DND-41 (cell line): ENCODE measurements at regions not wholly inside any gene's neighbourhood (a gene's known extent, or its start where the extent isn't known, plus 50 kb on each side); places are given as distances from the start of the nearest gene placed in this dataset.

ENCODE experiments used
- ATAC-seq: fragments of 200-7000 bp; cut with Tn5 transposase; 3 replicates; pipeline ENCODE4 v1.9.1; 2021; ENCODE audit warnings: low read depth; ENCODE audit not compliant: insufficient read depth
- DNase-seq: peaks from one replicate; pipeline ENCODE4 v3.0.0-alpha.2; 2020
- H2AFZ ChIP-seq: 2 replicates; pipeline ENCODE4 v1.6.0; 2012; ENCODE audit warnings: low read depth, low read length
- H3K27ac ChIP-seq: 2 replicates; pipeline ENCODE4 v1.5.1; 2012; ENCODE audit warnings: low read length, inconsistent platforms
- H3K27me3 ChIP-seq: fragments of 200-600 bp; sonication (generic); 2 replicates; pipeline ENCODE4 v1.6.0; 2012; ENCODE audit warnings: low read length, mild to moderate bottlenecking, inconsistent platforms; ENCODE audit not compliant: insufficient read depth, poor library complexity
- H3K36me3 ChIP-seq: 2 replicates; pipeline ENCODE4 v1.5.1; 2012; ENCODE audit warnings: low read length, inconsistent platforms; ENCODE audit not compliant: insufficient read depth
- H3K4me1 ChIP-seq: 2 replicates; pipeline ENCODE4 v1.5.1; 2012; ENCODE audit warnings: mild to moderate bottlenecking, low read length; ENCODE audit not compliant: insufficient read depth
- H3K4me2 ChIP-seq: 2 replicates; pipeline ENCODE4 v1.6.0; 2012; ENCODE audit warnings: mild to moderate bottlenecking, moderate library complexity, low read length, inconsistent platforms; ENCODE audit not compliant: insufficient read depth
- H3K4me3 ChIP-seq, 2 experiments: fragments of 200-600 bp in 1 of 2; shearing (Covaris generic) in 1 of 2; 2 replicates each; pipeline ENCODE4 v1.5.1; 2012 to 2016; ENCODE audit warnings: inconsistent platforms in 2 of 2, low read length in 2 of 2, mild to moderate bottlenecking in 2 of 2, low read depth in 1 of 2, moderate library complexity in 1 of 2
- H3K79me2 ChIP-seq: 2 replicates; pipeline ENCODE4 v1.6.0; 2012; ENCODE audit warnings: low read length, inconsistent platforms; ENCODE audit not compliant: insufficient read depth
- H3K9ac ChIP-seq: 2 replicates; pipeline ENCODE4 v1.6.0; 2012; ENCODE audit warnings: low read depth, mild to moderate bottlenecking, inconsistent platforms, low read length, moderate library complexity
- H3K9me3 ChIP-seq: 2 replicates; pipeline ENCODE4 v1.5.1; 2012; ENCODE audit warnings: low read length, moderate library complexity, mild to moderate bottlenecking, inconsistent platforms; ENCODE audit not compliant: insufficient read depth, severe bottlenecking
- H4K20me1 ChIP-seq: 2 replicates; pipeline ENCODE4 v1.6.0; 2012; ENCODE audit warnings: low read length; ENCODE audit not compliant: insufficient read depth
- EZH2 ChIP-seq: IDR thresholded peaks from 3 replicates; pipeline ENCODE4 v1.6.1; 2012; ENCODE audit warnings: borderline replicate concordance, low read depth, mild to moderate bottlenecking, moderate library complexity, low read length, inconsistent platforms; ENCODE audit not compliant: severe bottlenecking
- TF ChIP-seq, protein P1 (sequence below): IDR thresholded peaks from 2 replicates; pipeline ENCODE4 v1.5.1; 2012; ENCODE audit warnings: borderline replicate concordance, low read length, moderate library complexity, mild to moderate bottlenecking; ENCODE audit not compliant: poor library complexity, severe bottlenecking; ENCODE audit errors: extremely low read depth

GRCh38 chr22:48105259-48105658 is 1342.8 kb downstream of the TBC1D22A start:
- H3K79me2 ChIP-seq, result peaks cover 13% of the 10 kb centered on the region
- H3K27ac ChIP-seq, result no peak overlapping the region
- peaks cover 4% of the 10 kb centered on the region for H3K9me3 ChIP-seq
- no peak overlapping the region for H3K9ac ChIP-seq
- peaks cover 21% of the 10 kb centered on the region for H3K4me1 ChIP-seq
- no peaks in the 10 kb centered on the region; the same call in 1 of the 2 replicates for H3K36me3 ChIP-seq
- no peak overlapping the region for H3K4me2 ChIP-seq
- no peak for TF ChIP-seq EZH2
- TF ChIP-seq, protein P1, sequence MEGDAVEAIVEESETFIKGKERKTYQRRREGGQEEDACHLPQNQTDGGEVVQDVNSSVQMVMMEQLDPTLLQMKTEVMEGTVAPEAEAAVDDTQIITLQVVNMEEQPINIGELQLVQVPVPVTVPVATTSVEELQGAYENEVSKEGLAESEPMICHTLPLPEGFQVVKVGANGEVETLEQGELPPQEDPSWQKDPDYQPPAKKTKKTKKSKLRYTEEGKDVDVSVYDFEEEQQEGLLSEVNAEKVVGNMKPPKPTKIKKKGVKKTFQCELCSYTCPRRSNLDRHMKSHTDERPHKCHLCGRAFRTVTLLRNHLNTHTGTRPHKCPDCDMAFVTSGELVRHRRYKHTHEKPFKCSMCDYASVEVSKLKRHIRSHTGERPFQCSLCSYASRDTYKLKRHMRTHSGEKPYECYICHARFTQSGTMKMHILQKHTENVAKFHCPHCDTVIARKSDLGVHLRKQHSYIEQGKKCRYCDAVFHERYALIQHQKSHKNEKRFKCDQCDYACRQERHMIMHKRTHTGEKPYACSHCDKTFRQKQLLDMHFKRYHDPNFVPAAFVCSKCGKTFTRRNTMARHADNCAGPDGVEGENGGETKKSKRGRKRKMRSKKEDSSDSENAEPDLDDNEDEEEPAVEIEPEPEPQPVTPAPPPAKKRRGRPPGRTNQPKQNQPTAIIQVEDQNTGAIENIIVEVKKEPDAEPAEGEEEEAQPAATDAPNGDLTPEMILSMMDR, result no peak
- H2AFZ ChIP-seq, result no peak overlapping the region
- DNase-seq, result no peak
- H3K27me3 ChIP-seq, result no peaks in the 10 kb centered on the region
- no peaks in the 10 kb centered on the region for H4K20me1 ChIP-seq
- H3K4me3 ChIP-seq, result no peak overlapping the region
- ATAC-seq, result no peak

GRCh38 chr22:48104766-48105165 is 1342.3 kb downstream of the TBC1D22A start:
- H3K9me3 ChIP-seq, result peaks cover 4% of the 10 kb centered on the region
- H2AFZ ChIP-seq, result no peak overlapping the region

GRCh38 chr22:48104102-48104738 is 1341.8 kb downstream of the TBC1D22A start:
- no peak overlapping the region for H3K27ac ChIP-seq
- ATAC-seq, result no peak
- DNase-seq, result no peak
- H3K4me2 ChIP-seq, result no peak overlapping the region
- no peak overlapping the region for H3K4me3 ChIP-seq
- peaks cover 4% of the 10 kb centered on the region; the same call in 1 of the 2 replicates for H3K36me3 ChIP-seq
- H2AFZ ChIP-seq, result no peak overlapping the region
- peaks cover 23% of the 10 kb centered on the region for H3K79me2 ChIP-seq
- TF ChIP-seq, protein P1, result no peak
- no peak for TF ChIP-seq EZH2
- peaks cover 31% of the 10 kb centered on the region for H3K4me1 ChIP-seq
- no peak overlapping the region for H3K9ac ChIP-seq
- H4K20me1 ChIP-seq, result no peaks in the 10 kb centered on the region
- H3K9me3 ChIP-seq, result peaks cover 4% of the 10 kb centered on the region
- no peaks in the 10 kb centered on the region for H3K27me3 ChIP-seq

More at GRCh38 chr22:48104766-48105165, 1342.3 kb downstream of the TBC1D22A start:
- Histone ChIP-seq H3K27me3 (no peaks in the 10 kb centered on the region), H3K4me2 (no peak overlapping the region), H3K9ac (no peak overlapping the region), H3K4me1 (peaks cover 26% of the 10 kb centered on the region), H3K36me3 (no peaks in the 10 kb centered on the region; the same call in 1 of the 2 replicates), H3K79me2 (peaks cover 18% of the 10 kb centered on the region), H4K20me1 (no peaks in the 10 kb centered on the region), H3K27ac (no peak overlapping the region), H3K4me3 (no peak overlapping the region)
- TF ChIP-seq, protein P1, result no peak
- ATAC-seq (no peak), DNase-seq (no peak)
